GM19035 (cell line): ENCODE measurements at regions not wholly inside any gene's neighbourhood (a gene's known extent, or its start where the extent isn't known, plus 50 kb on each side); places are given as distances from the start of the nearest gene placed in this dataset.

Source experiments
- ATAC-seq: cut with Tn5 transposase; IDR thresholded peaks from one replicate; pipeline ENCODE4 v1.9.1; 2021; ENCODE audit not compliant: unreplicated experiment

DNA sequence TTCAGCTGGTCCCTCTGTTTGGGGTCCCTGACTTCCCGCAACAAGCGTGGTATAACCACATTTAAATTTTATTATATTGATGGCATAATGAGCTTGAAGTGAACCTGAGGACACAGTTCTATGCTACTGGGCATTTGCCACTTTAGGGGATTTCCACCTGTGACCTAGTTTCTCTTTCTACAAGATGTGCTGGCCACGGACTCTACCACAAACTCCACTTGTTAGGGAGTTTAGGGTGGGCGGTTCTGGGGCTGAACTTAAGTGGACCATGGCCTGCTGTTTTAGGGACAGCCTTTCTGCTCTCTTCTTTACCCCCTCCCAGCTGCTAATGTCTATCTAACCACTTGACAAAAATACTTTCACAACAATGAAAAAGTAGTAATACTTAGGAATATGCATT lies 1199.1 kb downstream of the SI start:
- no peak for ATAC-seq

DNA sequence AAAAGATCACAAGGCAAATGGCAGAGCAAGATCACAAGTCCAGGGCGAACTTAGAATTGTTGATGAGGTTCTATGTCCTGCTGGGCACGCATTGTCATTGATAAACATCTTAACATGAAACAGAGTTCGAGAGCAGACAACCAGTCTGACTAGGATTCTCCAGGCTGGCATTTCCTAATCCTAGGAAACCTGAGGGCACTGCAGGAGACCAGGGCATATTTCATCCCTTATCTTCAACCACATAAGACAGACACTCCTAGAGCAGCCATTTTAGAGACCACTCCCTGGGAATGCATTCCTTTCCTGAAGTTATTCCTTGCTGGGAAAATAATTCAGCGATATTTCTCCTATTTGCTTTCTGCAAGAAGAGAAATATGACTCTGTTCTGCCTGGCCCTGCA lies 1199.9 kb downstream of the SI start:
- ATAC-seq: no peak

DNA sequence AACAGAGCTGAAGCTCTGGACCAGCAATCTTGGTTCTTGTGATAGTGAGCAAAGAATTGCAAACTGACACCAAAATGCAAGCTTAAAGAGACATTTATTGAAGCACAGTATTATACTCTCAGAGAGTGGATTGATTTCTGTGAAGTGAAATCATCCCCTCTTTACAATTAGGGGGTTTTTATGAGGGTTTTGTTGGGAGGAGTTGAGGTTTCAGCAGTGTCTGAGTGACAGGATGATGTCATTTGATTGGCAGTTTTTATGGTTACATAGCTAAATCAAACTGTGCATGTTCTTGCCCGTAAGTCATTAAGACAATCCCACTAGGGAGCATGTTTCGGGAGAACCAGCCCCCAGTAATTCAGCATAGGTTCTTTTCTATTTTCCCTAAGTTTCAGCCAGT lies 1200.5 kb downstream of the SI start:
- ATAC-seq: no peak

- no peak for ATAC-seq
Measured at GRCh38 chr3:163863146-163863545, 1215.2 kb downstream of the SI start.

- no peak for ATAC-seq
Measured at GRCh38 chr3:163852233-163852632, 1226.1 kb downstream of the SI start.

DNA sequence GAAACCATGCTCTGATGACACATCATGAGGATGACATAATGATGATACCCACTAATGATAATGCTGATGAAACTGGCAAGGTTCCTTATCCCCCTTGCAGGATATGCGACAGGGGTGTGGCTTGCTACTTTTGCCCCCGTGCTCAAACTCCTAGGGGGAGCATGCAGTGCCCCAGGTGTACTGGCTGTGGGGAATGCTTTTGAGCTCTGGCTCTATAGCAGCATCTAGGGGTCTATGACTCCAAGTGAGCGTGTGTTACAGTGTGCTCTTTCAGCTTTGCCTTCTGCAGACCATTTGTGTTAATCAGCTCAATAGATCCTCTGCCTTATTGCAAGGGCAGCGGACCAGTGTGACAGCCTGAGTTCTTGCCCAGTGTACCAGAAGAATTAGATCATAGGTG lies 1239.5 kb downstream of the SI start:
- ATAC-seq: no peak

DNA sequence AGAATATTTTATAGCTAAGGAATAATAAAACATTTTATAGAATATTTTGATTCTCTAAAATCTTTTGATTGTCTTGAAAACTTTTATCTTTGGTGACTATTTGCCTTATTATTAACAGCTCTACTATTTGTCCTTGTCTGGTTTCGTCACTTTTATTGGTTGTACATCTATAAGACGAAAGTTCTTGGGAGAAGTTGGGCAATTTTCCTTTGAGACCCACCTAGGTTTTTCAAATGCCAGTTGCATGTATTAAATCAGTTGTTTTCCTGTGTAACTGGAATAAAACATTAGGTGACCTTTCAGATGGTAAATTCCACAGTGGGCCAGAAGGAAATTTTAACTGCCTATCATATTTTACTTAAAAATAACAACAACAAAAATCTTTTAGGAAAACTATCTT lies 1245.7 kb downstream of the SI start:
- no peak for ATAC-seq

- ATAC-seq: no peak
Measured at GRCh38 chr3:163821841-163822240, 1256.5 kb downstream of the SI start.

GRCh38 chr3:163817015-163817414 lies 1261.3 kb downstream of the SI start:
- ATAC-seq: no peak

- no peak for ATAC-seq
Measured at GRCh38 chr3:163813935-163814334, 1264.4 kb downstream of the SI start.

- ATAC-seq: no peak
Measured at GRCh38 chr3:163812006-163812405, 1266.3 kb downstream of the SI start.

DNA sequence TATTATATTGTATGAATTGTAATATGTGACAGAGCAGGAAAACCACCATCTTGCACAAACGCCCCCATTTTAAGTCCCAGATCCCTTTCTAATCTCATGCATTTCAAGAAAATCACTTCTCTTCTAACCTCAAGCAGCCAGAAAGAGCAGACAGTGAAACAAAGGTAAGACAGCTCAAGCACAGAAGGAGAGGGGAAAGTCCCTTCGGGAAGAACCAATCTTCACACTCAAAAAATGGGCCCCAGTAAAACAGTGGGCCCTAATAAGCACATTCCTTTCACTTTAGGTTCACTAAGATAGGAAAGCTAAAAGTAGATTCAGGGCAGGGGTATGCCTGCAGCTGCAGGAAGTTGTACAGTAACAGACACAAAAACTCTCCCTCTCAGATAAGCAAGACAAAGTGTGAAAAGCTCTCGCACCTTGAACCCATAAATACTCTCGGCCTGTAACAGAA lies 1268.7 kb downstream of the SI start:
- no peak for ATAC-seq

DNA sequence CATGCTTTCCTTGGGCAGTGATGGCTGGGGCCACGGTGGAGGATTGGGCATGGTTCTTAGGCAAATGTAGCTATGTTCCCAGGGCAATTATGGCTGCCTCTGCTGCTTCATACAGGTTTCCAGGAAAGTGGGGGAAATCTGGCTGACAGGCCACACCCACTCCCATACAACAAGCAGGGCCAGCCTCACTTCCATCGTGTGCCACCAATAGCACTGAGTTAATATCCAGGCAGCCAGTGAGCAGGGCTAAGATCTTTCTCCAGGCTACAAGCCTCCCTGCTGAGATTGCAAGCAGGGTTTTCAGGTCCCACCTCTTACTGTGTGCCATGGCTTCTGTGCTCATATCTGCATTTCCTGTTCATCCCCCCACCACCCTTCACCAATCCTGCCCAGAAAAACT lies 1291.9 kb downstream of the SI start:
- ATAC-seq: no peak

DNA sequence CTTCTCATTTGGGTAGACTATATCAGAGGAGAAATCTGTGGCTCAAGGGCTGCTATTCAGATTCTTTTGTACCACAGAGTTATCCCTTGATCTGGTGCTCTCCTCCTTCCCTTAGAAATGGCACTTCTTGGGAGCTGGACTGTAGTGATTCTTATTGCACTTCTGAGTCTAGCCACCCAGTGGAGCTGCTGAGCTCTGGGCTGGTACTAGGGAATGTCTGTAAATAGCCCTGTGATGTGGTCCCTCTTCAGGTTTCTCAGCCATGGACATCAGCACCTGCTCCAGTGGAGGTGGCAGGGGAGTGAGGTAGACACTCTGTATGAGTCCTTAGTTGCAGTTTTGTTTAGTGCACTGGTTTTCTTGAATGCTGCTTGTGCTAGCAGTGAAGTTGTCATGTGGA lies 1292.6 kb downstream of the SI start:
- ATAC-seq: no peak

DNA sequence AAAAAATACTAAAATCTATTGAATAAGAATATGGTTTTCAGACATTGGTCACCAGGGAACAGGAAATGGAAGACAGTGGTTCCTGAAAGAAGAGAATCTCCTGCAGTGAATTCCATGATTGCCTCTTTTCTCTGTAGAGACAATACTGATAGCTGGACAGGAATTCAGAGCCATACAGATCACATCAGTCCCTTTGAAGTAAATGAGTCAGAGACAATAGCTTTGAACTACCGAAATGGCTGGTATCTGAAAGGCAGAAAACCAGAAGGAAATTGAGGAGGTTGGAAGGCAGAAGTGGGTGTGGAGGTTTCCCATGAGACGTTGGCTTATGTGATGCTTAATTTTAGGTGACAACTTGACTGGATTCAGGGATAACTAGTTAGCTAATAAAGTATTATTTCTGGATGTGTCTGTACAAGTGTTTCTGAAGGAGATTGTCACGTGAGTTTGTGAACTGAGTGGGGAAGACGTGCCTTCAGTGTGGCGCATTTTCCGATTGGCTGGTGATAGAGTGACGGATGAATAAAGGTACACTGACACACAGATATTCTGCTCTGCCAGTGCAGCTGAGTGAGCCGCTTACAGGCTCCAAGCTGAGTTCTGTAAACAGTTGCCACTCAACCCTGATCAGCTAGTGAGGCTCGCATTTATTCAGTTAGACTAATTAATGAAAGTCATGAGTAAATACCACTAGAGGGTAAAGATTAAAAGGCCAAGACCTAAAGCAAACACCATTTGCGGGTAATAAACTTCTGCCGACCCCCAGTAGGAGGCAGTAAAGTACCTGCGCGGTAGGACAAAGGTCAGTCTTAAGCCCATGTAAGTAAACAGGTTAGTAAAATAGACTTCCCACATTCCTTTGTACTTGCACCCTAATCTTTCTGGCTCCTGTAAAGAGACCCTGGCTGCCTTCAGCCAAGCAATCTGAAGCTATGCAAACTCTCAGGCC lies 1298.6 kb downstream of the SI start:
- ATAC-seq: no peak

- no peak for ATAC-seq
Measured at GRCh38 chr3:163776743-163777142, 1301.6 kb downstream of the SI start.

- ATAC-seq: no peak
Measured at GRCh38 chr3:163773136-163773535, 1305.2 kb downstream of the SI start.

- no peak for ATAC-seq
Measured at GRCh38 chr3:163768048-163768447, 1310.2 kb downstream of the SI start.

DNA sequence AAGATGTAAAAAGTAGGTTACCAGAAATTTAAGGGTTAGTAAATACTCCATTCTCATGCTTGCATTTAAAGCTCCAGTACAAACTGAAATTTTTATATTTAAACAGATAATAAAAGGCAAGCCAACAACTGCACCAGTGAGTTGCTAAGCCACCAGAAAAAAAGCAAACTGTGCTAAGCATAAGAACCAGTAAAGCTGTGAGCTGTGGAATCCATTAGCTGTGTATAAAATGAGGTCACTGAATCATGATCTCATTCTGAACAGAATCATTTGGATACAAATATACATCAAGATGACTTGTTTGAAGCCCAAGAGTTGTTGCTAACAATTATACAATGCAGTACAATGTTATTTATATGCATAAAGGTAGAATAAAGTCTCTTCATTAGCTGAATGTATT lies 1312.2 kb downstream of the SI start:
- no peak for ATAC-seq

DNA sequence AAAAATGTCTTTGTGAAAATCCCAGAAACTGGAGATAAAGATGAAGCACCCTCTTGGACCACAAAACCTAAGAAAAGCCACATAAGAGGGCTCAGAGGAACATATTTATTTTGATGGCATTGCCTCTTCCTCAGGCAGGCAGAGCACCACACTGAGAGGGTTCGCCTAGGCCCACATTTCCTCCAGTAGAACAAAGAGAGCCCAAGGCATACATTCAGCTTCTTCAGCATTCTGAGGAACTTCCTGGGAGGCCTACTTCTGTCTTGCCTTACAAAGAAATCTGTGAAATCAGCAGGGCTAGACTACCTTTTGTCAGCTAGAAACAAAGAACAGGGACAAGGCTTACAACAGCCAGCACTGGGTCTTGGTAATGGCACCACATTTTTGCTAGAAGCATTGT lies 1325.3 kb downstream of the SI start:
- ATAC-seq: no peak

GRCh38 chr3:163745204-163745603 lies 1333.1 kb downstream of the SI start:
- ATAC-seq: no peak

GRCh38 chr3:163735394-163735793 lies 1342.9 kb downstream of the SI start:
- ATAC-seq: no peak

GRCh38 chr3:163730684-163731083 lies 1347.6 kb downstream of the SI start:
- ATAC-seq: no peak
